ENCODE measurements at regions not wholly inside any gene's neighbourhood (a gene's known extent, or its start where the extent isn't known, plus 50 kb on each side); places are given as distances from the start of the nearest gene placed in this dataset.
"Not testable (repeated sequence)": the region's sequence is repeated elsewhere in the genome, so short reads cannot be mapped to it uniquely, and the experiment has no call there.

DNA sequence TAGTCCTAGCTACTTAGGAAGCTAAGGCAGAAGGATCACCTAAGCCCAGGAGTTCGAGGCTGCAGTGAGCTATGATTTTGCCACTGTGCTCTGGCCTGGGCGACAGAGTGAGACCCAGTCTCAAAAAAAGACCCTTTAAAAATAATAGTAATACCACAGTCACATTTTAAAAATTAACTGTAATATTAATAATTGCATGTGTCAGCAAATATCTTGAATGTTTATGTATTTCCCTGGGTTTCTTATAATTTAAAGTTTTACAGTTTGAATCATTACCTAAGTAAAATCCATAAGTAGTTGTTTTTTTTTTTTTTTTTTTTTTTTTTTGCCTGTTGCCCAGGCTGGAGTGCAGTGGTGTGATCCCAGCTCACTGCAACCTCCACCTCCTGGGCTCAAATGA is 69.2 kb downstream of the LYZL2 start:
- intact Hi-C loops (cut with DNase I), result no loop called here
- DNase-seq (ENCODE audit: missing footprints) (no peak), ATAC-seq (no peak)

DNA sequence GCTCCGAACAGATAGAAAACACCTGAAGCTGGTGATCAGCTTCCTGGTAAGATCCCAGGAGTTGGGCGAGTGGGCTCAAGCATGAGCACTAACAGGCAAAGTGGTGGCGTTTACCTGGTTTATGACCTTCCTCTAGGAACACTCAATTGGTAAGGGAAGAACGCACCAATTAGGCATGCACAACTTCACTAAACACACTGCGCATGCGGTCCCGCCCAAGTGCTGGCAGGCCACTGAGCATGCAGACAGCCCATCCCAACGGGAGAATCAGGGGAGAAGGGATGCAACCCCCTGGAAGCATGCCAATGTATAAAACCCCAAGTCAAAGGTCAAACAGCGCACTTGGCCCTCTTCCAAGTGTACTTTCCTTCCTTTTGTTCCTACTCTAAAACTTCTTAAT is 70.4 kb downstream of the LYZL2 start:
- no peak for DNase-seq (ENCODE audit: missing footprints)
- no peak for ATAC-seq

DNA sequence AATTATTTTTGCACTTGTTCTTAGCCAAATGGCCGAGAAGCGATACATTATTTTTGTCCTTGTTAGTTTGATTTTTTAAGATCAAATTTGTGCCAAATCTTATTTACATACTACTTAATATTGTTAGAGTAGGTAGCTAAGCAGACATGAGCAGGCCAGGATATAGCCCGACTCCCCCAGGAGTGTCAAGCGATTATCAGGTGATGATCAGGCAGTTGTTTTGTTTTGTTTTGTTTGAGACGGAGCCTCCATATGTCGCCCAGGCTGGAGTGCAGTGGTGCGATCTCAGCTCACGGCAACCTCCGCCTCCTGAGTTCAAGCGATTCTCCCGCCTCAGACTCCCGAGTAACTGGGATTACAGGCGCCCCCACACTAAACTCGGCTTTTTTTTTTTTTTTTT is 71.1 kb downstream of the LYZL2 start:
- no peak for DNase-seq (ENCODE audit: missing footprints)
- ATAC-seq, result no peak
- intact Hi-C loops (cut with DNase I), result no loop called here

More for the DNA sequence above, 70.4 kb downstream of the LYZL2 start:
- intact Hi-C loops (cut with DNase I), result no loop called here

DNA sequence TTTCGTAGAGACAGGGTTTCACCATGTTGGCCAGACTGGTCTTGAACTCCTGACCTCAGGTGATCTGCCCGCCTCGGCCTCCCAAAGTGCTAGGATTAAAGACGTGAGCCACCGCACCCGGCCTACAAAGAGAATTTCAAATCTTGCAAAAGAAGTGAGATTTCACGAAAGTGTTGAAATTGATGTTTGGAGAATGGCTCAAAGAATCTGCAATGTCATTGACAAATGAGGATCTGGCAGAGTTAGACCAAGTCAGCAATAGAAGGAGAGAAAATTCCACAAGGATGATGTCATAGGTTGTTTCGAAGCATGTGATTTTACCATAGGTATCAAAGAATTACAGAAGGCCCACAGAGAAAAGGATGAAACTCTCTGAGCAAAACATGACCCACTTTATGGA is 71.7 kb downstream of the LYZL2 start:
- intact Hi-C loops (cut with DNase I), result no loop called here
- ATAC-seq (no peak), DNase-seq (ENCODE audit: missing footprints) (no peak)

DNA sequence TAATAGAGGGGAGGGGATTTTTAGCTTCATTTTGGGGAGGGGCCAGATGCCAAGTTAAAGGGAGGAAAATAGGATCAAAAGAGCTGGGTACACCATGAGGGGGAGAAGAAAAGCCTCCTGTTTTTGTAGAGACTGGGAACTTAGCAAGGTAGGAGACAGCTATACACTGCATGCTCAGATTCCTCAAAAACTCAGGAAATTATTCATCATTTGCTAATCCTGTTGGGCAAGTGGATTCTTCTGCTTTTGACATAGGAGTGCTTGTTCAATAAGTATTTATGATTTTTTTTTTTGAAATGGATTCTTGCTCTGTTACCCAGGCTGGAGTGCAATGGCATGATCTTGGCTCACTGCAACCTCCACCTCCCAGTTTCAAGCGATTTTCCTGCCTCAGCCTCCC is 73.4 kb downstream of the LYZL2 start:
- ATAC-seq (no peak), DNase-seq (ENCODE audit: missing footprints) (no peak)
- intact Hi-C loops (cut with DNase I), result no loop called here

DNA sequence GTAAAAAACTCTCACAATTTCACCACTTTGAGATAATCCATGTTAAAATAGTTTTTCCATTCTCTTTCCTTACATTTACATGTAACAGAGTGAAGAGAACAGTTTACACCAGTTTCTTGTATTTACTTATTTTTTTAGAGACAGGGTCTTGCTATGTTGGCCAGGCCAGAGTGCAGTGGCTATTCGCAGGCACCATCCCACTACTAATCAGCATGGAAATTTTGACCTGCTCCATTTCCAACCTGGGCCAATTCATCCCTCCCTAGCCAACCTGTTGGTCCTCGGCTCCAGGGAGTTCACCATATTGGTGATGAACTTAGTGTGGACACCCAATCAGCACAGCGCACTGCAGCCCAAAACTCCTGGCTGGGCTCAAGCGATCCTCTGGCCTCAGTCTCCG is 74.1 kb downstream of the LYZL2 start:
- ATAC-seq (no peak), DNase-seq (ENCODE audit: missing footprints) (no peak)
- intact Hi-C loops (cut with DNase I), result no loop called here

DNA sequence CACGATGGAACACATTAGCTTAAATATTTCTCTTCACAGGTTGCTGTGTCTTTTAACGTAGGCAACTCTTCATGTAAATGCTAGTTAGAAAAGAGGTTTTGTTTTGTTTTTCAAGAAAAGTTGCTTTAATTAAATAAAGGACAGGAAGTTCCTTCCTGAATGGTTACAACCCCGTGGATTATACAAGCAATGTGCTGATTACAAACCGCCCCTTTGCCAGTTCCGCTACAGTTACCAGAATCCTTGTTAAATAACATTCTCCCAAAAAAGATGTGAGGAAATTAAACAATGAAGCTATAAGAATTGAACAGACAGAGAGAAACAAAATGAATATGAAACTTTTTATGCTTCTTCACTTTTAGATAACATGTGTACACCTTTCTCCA is 75.1 kb downstream of the LYZL2 start:
- intact Hi-C loops (cut with DNase I), result no loop called here
- ATAC-seq (no peak), DNase-seq (ENCODE audit: missing footprints) (no peak)

DNA sequence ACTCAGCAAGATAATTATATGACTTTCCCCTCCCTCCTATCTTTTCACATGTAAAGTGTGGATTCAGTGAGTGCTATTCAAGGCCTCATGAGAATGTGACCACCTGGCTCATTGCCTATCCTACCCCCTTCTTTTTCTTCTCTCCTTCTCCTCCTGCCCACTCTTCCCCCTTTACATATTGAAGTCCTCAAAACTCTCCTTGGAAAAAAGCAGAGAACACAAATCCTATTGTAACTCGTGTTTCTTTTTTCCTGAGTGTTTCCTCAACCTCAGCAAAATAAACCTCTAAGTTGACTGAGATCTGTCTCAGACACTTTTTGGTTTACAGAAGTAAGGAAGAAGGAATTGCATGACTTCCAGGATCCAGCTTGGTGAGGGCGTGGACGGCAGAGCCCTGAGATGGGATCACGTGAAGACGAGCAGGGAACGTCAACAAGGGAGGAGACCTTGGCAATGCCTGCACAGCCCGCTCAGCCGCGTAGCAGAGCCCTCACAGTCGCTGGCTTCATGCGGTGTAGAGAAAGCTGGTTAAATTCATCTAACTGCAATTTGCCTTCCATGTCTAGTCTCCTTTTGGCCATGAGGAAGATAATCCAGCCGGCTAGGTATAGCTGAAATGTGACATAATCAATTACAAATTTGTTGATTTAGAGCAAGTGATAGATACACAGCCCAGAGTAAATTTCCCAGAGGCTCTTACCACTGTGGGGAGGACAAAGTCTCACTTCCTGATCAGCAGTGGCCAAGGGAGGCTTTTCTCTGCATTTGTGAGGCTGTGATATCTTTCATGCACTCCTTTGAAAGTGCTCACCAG is 75.7 kb downstream of the LYZL2 start:
- peak; percentile 88 for DNase-seq (ENCODE audit: missing footprints)
- ATAC-seq, result peak; percentile 97
- intact Hi-C loops (cut with DNase I), result no loop called here

DNA sequence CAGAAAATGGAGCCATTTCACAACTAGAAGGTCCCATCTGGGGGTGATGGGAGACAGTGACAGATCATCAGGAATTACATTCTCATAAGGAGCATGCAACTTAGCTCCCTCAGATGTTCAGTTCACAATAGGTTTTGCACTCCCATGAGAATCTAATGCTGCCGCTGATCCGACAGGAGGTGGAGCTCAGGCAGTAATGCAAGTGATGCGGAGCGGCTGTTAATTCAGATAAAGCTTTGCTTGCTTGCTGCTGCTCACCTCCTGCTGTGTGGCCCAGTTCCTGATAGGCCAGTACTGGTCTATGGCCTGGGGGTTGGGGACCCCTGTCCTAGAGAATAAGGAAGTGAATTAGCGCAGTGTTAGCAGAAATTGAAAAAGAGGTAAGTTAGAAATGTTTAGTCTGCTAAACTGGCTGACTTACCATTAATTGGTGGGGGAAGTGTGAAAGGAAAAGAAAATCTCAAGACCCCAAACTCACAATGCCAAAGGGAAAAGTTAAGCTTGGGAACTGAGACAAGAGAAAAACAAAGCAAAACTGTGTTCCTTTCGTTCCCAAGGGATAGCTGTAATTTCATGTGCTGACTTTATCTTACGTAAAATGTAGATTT is 76.4 kb downstream of the LYZL2 start:
- DNase-seq (ENCODE audit: missing footprints) (no peak), ATAC-seq (no peak)
- intact Hi-C loops (cut with DNase I), result no loop called here

DNA sequence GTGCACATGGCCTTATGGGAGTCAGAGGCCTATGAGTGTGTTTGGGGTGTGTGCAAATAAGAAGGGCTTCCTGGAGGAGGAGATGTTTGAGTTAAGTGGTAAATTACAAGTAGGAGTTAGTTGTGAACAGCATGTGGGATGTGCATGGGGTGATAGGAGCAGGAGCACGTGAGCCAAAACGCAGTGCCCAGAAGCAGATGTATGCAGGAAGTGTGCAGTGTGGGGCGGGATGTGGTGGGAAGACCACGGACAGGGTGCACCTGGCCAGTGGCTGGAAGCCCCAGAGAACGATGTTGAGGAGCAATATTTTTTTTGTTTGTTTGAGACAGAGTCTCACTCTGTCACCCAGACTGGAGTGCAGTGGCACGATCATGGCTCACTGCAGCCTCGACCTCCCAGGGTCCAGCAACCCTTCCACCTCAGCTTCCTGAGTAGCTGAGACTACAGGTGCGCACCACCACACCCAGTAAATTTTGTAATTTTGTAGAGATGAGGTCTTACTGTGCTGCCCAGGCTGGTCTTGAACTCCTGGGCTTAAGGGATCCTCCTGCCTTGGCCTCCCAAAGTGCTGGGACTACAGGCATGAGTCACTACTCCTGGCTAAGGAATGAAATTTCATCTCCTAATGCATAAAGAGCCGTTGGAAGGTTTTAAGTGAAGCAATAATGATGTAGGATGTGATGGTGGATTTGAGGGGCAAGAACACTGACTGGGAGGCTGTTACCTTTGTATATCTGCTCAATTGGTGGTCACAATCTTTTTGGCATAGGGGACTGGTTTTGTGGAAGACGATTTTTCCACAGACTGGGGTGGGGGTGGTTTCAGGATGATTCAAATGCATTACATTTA is 78.4 kb downstream of the LYZL2 start:
- ATAC-seq (no peak), DNase-seq (ENCODE audit: missing footprints) (no peak)
- intact Hi-C loops (cut with DNase I), result no loop called here

DNA sequence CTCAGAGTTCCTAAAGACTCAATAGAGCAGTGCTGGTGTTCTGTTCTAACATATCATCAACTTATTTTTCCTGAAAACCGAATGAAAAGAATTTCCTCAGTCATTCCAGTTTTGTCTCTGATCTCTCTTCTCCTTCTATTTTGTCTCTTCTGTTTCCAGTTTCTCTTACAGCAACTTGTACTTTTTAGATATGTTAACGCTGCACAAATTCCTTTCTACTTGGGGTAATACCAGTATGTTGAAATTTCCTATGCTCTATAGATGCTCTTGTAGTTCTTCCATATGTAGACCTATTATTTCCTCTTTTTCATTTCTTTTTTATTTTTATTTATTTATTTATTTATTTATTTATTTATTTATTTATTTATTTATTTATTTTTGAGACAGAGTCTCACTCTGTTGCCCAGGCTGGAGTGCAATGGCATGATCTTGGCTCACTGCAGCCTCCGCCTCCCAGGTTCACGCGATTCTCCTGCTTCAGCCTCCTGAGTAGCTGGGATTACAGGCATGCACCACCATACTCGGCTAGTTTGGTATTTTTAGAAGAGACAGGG is 80.3 kb downstream of the LYZL2 start:
- ATAC-seq; DNase-seq (ENCODE audit: missing footprints); intact Hi-C loops (cut with DNase I): not testable (repeated sequence)

DNA sequence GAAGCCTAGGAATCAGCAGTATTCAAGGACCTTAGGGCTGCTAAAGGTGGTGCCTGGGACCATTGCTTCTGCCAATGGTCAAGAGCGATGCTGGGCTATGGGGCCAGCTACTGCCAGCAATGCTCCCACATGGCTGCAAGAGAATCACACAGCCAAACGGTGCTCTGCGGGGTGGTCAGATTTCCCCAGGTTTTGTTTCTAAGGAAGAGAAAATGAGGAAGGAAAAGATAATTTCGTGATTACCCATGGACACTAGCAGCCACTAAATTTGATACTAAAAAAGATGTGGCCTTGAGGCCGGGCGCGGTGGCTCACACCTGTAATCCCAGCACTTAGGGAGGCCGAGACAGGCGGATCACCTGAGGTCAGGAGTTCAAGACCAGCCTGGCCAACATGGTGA is 83.0 kb downstream of the LYZL2 start:
- ATAC-seq (no peak), DNase-seq (ENCODE audit: missing footprints) (no peak)
- intact Hi-C loops (cut with DNase I), result no loop called here

DNA sequence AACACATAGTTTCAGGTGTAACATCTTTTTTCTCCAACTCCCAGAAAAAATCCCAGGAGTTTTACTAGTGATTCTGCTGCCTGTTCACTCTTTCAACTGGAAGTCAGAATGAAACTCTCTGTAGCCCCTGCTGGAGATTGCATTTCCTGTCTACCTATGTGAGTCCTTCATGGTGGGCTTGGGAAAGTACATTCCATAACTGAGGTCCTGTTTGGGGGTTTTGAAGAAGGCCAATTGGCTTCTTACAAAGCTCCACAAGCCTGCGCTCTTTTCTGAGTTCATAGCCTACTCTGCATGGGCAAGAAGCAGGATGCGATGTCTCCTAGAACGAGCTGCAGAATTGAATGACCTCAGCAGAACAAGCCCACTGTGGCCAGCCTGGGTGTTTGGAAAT is 86.7 kb downstream of the LYZL2 start:
- DNase-seq (ENCODE audit: missing footprints), result no peak
- intact Hi-C loops (cut with DNase I), result no loop called here
- no peak for ATAC-seq

DNA sequence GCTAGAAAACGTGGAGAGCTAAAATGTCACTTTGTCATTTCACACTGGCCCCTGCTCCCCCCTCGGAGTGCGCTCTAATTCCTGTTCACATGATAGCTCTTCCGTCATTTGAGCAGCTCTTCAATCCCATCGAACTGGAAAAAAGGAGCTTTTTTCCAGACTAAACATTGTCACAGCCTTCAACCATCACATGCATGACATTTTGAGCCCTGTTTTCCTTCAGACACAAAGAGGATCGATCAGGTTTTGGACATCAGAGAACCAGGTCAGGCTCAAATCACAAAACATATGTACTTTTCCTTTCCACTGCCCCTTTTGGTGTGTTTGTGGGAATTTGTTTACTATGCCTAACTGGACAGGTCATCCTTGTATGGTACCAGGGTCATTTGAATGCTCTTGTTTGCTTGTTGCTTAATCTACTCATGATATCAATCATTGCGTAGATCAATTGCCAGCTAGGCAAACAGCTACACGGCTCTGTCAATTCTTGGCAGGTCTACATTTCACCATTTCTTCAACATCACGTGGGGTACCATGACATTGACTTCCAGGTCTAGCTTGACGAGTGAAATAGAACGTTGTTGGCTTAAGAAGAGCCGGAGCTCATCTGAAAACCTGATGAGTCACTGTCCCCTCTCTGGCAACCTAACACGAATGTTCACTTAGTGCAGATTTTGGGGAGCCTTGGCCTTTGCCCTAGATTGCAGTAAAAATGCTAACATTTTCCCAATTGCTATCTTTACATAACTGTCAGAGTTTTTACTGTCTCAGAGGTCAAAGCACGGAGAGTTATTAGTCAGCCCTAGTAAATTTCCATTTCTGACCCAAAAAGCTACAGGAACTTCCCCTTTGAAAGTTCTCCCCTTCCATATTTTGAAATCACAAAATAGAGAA is 87.3 kb downstream of the LYZL2 start:
- ATAC-seq, result no peak
- intact Hi-C loops (cut with DNase I), result no loop called here
- DNase-seq (ENCODE audit: missing footprints), result no peak

DNA sequence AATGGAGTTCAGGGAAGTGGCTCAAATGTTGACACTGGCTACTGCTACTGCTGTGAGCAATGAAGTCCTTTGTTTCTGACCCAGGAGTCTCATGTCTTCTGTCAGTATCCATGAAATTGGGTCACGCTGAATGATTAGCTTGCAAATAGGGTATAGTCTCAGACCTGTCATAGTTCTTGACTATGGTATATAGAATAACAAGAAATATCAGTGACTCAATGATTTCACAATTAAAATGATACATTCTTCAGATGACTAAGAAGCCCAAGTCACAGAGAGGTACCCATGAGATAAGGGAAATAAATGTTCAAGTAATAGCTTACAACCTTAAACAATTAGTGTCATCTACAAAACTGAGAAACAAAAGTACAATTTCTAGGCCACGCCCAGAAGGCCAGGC is 89.3 kb downstream of the LYZL2 start:
- intact Hi-C loops (cut with DNase I), result no loop called here
- ATAC-seq, result no peak

DNA sequence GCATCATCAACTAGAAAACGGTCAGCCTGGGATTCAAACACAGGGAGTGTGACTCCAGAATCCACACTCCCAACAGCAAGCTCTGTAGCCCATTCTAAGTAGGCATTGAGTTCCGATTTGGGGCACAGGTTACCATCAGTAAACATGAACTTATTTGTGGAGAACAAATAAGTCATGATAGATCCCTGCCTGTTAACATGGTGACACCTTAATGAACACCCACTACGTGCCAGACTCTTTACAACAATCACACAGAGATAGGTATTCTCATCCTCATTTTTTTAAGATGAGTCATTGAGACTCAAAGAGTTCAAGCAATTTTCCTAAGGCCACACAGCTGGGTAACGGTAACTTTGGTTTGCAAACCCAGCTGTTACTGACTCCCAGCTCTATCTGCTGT is 91.5 kb downstream of the LYZL2 start:
- ATAC-seq, result no peak
- intact Hi-C loops (cut with DNase I), result loop anchor here (5.0 kb wide), 1 partner anchor 44 kb away; no protein-coding TSS in a partner anchor
- DNase-seq (ENCODE audit: missing footprints), result no peak

More for the DNA sequence above, 89.3 kb downstream of the LYZL2 start:
- DNase-seq (ENCODE audit: missing footprints), result no peak

DNA sequence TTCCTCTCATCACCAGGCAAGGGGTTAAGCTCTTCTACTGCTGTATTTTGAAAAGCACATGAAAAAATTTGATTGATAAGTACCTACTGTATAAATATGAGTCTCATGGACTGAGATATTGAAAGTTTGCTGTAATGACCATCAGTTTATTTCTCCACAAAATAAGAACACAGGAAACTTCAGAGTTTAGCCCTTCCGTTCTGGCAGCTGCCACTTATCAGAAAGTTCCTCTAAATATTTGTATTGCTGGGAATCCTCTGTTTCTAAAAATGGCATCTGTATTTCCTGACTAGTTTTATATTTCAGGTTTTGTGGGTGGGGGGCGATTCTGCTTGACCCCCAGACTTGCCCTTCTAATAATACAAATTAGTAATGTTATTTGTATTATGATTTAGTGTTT is 92.0 kb downstream of the LYZL2 start:
- no peak for ATAC-seq
- intact Hi-C loops (cut with DNase I), result loop anchor here (2.0 to 5.0 kb wide), 3 partner anchors 45 to 145 kb away; no protein-coding TSS in a partner anchor

DNA sequence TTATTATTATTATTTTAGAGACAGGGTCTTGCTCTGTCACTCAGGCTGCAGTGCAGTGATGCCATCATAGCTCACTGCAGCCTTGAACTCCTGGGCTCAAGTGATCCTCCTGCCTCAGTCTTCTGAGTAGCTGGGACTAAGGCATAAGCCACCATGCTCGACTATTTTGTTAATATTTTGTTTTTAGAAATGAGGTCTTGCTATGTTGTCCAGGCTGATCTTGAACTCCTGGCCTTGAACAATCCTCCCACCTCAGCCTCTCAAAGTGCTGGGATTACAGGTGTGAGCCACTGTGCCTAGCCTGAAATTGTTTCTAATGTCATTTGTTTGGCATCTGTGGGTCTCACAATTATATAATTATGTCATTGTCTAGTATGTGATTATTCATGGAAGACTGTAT is 92.4 kb downstream of the LYZL2 start:
- ATAC-seq; DNase-seq (ENCODE audit: missing footprints): not testable (repeated sequence)
- intact Hi-C loops (cut with DNase I), result loop anchor here (2.0 to 5.0 kb wide), 3 partner anchors 45 to 144 kb away; no protein-coding TSS in a partner anchor

More for the DNA sequence above, 92.0 kb downstream of the LYZL2 start:
- DNase-seq (ENCODE audit: missing footprints), result no peak

All from Right ventricle myocardium inferior (tissue), 1 donor.